ENCODE measurements at regions not wholly inside any gene's neighbourhood (a gene's known extent, or its start where the extent isn't known, plus 50 kb on each side); places are given as distances from the start of the nearest gene placed in this dataset.

DNA sequence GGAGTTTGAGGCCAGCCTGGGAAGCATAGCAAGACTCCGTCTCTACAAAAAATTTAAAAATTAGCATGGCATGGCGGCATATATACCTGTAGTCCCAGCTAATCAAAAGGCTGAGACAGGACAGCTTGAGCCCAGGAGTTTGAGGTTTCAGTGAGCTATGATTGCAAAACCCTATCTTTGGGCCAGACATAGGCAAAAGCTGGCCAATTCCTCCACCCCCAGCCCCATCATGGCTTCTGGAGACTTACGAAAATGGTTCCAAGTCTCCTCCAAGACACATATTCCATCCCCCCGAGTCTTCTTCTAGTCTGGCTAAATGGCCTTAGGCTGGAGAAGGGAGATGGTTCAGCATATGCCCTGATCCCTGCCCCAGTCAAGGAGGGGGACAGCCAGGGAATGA lies 172.8 kb upstream of the HAAO start:
- no peak overlapping the region for H3K9ac ChIP-seq (ENCODE audit: low read depth in 2 of 2, low read length in 2 of 2)
- peak overlapping the region; percentile 12 for H3K27ac ChIP-seq
- intact Hi-C loops (cut with DNase I) = no loop called here

DNA sequence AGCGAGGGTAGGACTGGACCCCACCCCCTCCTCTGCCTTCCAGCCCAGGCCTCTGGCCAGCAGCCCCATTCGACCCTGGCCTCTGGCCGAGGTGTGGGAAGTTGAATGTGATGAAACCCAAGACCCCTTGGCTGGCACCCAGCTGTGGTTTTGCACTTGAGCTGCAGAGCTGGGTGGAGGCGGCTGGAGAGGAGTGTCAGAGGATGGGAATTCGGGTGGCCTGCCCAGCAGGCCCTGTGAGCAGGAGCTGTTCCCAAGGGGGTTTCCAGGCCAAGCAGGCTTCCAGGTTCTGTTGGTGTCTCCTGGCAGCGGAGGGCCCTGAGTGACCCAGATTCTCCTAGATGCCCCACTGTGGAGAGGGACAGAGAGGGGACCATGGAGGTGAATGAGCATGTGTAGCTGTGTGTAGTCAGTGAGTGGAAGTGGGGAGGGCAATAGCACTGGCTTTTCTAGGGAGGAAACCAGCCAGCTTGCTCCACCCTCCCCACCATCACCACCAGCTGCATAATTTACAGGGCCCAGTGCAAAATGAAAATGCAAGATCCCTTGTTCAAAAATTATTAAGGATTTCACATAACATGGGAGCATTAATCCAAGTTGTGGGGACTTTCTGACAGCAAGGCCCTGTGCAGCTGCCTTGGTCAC lies 172.2 kb upstream of the HAAO start:
- TF ChIP-seq, protein P1, sequence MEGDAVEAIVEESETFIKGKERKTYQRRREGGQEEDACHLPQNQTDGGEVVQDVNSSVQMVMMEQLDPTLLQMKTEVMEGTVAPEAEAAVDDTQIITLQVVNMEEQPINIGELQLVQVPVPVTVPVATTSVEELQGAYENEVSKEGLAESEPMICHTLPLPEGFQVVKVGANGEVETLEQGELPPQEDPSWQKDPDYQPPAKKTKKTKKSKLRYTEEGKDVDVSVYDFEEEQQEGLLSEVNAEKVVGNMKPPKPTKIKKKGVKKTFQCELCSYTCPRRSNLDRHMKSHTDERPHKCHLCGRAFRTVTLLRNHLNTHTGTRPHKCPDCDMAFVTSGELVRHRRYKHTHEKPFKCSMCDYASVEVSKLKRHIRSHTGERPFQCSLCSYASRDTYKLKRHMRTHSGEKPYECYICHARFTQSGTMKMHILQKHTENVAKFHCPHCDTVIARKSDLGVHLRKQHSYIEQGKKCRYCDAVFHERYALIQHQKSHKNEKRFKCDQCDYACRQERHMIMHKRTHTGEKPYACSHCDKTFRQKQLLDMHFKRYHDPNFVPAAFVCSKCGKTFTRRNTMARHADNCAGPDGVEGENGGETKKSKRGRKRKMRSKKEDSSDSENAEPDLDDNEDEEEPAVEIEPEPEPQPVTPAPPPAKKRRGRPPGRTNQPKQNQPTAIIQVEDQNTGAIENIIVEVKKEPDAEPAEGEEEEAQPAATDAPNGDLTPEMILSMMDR (IDR thresholded peaks at IDR 0.05) = no peak
- Histone ChIP-seq H3K9me3 (no peaks in the 10 kb centered on the region), H3K4me3 (no peak overlapping the region), H3K4me1 (no peaks in the 10 kb centered on the region), H3K9ac (ENCODE audit: low read depth in 2 of 2, low read length in 2 of 2) (no peak overlapping the region), H3K27me3 (no peaks in the 10 kb centered on the region), H3K36me3 (no peaks in the 10 kb centered on the region), H3K27ac (peak overlapping the region; percentile 12)
- intact Hi-C loops (cut with DNase I) = no loop called here
- peak; percentile 55 for DNase-seq

More for the DNA sequence above, 172.8 kb upstream of the HAAO start:
- DNase-seq = no peak
- no peaks in the 10 kb centered on the region for H3K9me3 ChIP-seq
- TF ChIP-seq, protein P1 (IDR thresholded peaks at IDR 0.05) = no peak
- H3K27me3 ChIP-seq = no peaks in the 10 kb centered on the region
- H3K36me3 ChIP-seq = no peaks in the 10 kb centered on the region
- H3K4me1 ChIP-seq = no peaks in the 10 kb centered on the region
- no peak overlapping the region for H3K4me3 ChIP-seq

DNA sequence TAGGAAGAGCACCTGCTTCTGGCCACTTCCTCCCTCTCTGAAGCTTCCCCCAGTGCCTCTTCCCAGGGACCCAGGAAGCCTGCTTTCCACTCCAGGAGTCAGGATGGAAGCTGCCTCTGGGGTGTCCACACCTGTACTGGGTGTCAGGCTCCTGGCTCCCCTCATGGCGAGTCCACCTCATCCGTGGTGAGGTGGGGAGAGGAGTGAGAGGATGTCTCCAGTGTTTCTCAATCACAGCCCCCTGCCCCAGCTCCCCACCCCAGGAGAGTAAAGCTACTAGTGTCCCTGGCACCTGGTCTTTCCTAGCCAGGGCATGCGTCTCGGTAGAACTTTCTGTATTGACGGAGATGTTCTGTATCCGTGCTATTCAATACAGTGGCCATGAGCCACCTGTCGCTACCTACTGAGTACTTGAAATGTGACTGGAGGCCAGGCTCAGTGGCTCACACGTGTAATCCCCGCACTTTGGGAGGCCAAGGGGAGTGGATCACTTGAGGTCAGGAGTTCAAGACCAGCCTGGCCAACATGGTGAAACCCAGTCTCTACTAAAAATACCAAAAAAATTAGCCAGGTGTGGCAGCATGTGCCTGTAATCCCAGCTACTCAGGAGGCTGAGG lies 171.2 kb upstream of the HAAO start:
- H3K4me1 ChIP-seq = no peaks in the 10 kb centered on the region
- intact Hi-C loops (cut with DNase I) = no loop called here
- no peak overlapping the region for H3K9ac ChIP-seq (ENCODE audit: low read depth in 2 of 2, low read length in 2 of 2)
- H3K4me3 ChIP-seq = no peak overlapping the region
- no peaks in the 10 kb centered on the region for H3K27me3 ChIP-seq
- DNase-seq = no peak
- no peaks in the 10 kb centered on the region for H3K36me3 ChIP-seq
- TF ChIP-seq, protein P1 (IDR thresholded peaks at IDR 0.05) = no peak
- H3K27ac ChIP-seq = peak overlapping the region; percentile 27
- no peaks in the 10 kb centered on the region for H3K9me3 ChIP-seq

DNA sequence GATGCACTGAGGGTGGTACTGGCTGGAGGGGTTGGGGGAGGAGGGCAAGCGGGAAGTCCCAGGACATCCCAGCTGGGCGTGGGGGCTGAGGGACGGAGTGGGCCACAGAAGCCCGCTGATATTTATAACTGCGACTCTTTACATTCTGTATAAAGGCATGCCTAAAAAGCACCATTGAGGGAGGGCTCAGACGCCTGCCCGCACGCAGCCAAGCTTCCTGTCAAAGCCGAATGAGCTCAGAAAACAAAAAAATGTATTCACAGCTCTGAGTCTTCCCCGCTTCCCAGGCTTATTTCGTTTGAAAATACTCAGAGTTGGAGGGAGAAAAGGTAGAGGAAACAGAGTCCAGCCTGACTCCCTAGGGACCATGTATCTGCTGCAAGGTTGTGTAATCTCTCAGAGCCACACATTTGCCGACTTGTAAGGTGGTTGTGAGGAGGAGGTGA lies 170.1 kb upstream of the HAAO start:
- TF ChIP-seq, protein P1 (IDR thresholded peaks at IDR 0.05) = no peak
- Histone ChIP-seq H3K9ac (ENCODE audit: low read depth in 2 of 2, low read length in 2 of 2) (no peak overlapping the region), H3K27me3 (no peaks in the 10 kb centered on the region), H3K4me1 (no peaks in the 10 kb centered on the region), H3K36me3 (no peaks in the 10 kb centered on the region), H3K27ac (no peak overlapping the region), H3K4me3 (no peak overlapping the region), H3K9me3 (no peaks in the 10 kb centered on the region)
- intact Hi-C loops (cut with DNase I) = no loop called here
- DNase-seq = no peak

DNA sequence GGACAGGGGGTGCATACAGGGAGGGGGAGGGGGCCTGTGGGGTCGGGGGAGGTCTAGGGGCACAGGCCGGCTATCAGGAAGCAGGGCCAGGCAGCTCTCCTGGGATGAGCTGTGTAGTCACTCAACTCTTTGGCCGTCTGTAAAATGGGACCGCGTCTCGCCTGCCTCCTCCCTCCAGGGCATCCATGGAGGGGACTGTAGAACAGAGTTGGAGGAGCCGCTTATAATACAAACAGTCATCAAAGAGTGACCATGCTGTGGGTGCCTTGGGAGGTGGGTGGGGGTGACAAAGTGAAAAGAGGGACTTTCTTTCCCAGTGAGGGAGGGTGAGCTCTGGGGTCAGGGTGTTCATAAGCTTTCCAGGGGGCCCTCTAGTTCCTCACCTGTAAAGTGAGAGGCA lies 169.6 kb upstream of the HAAO start:
- H3K4me1 ChIP-seq = no peaks in the 10 kb centered on the region
- no peaks in the 10 kb centered on the region for H3K27me3 ChIP-seq
- no peaks in the 10 kb centered on the region for H3K9me3 ChIP-seq
- DNase-seq = no peak
- H3K36me3 ChIP-seq = no peaks in the 10 kb centered on the region
- no peak overlapping the region for H3K4me3 ChIP-seq
- TF ChIP-seq, protein P1 (IDR thresholded peaks at IDR 0.05) = no peak
- H3K27ac ChIP-seq = peak overlapping the region; percentile 60
- peak overlapping the region in 1 of 2 donors; percentile 53 for H3K9ac ChIP-seq (ENCODE audit: low read depth in 2 of 2, low read length in 2 of 2)
- intact Hi-C loops (cut with DNase I) = no loop called here
